GM18861 (cell line): ENCODE measurements at regions not wholly inside any gene's neighbourhood (a gene's known extent, or its start where the extent isn't known, plus 50 kb on each side); places are given as distances from the start of the nearest gene placed in this dataset.
"Not testable (repeated sequence)": the region's sequence is repeated elsewhere in the genome, so short reads cannot be mapped to it uniquely, and the experiment has no call there.

ENCODE experiments used
- ATAC-seq: cut with Tn5 transposase; IDR thresholded peaks from one replicate; pipeline ENCODE4 v1.9.1; 2021; ENCODE audit not compliant: unreplicated experiment

DNA sequence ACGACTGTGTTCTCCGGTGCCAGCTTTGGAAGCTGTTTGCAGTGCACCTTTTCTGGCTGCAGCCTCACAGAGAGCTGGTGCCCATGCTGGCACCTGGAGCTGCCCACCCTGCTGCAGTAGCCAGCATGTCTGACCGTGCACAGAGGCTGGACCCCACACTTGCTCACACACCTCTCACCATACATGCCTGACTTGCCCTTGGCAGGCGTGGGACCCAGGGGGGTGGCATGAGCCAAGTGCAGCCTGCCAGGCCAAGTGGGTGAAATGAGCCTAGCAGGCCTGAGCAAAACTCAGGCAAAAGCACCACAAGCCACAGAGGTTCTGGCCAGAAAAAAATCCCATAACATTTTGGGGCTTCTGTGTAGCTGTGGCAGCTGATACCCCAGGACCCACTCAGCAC, 258.8 kb downstream of the XPNPEP1 start:
- no peak for ATAC-seq

DNA sequence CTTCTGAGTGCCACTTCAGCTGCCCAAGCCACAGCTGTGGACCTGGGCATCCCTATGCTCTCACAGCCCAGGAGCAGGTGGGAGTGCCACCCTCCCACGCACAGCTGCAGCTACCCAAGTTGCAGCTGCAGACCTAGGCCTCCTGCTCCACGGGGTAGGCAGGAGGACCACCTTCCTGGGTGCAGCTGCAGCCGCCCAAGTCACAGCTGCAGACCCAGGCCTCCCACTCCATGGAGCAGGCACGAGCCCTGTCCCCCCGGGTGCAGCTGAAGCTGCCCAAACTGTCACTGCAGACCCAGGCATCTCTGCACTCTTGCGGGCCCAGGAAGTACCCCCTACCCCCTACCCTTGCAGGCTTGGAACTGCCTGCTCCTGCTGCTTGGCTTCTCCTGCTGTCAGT, 260.2 kb downstream of the XPNPEP1 start:
- ATAC-seq: no peak

DNA sequence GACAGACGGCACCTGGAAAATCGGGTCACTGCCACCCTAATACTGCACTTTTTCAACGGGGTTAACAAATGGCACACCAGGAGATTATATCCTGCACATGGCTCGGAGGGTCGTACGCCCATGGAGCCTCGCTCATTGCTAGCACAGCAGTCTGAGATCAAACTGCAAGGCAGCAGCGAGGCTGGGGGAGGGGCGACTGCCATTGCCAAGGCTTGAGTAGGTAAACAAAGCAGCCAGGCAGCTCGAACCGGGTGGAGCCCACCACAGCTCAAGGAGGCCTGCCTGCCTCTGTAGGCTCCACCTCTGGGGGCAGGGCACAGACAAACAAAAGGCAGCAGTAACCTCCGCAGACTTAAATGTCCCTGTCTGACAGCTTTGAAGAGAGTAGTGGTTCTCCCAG, 270.7 kb downstream of the XPNPEP1 start:
- ATAC-seq: not testable (repeated sequence)

DNA sequence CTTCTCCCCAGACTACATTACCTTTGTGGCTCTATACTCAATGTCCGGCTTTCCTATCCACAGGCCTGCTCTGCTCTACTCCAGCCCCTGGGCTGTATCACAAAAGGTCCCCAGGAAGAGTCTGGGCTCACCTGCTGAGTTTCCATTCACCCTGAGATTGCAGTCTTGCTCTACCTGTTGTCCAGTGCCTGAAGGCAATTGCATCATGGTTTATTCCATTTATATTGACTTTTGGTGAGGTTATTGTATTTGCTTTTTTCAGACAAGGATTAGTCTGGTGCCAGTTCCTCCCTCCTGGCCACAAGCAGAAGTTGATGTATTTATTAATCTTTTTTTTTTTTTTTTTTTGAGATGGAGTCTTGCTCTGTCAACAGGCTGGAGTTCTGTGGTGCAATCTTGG, 273.1 kb downstream of the XPNPEP1 start:
- no peak for ATAC-seq

DNA sequence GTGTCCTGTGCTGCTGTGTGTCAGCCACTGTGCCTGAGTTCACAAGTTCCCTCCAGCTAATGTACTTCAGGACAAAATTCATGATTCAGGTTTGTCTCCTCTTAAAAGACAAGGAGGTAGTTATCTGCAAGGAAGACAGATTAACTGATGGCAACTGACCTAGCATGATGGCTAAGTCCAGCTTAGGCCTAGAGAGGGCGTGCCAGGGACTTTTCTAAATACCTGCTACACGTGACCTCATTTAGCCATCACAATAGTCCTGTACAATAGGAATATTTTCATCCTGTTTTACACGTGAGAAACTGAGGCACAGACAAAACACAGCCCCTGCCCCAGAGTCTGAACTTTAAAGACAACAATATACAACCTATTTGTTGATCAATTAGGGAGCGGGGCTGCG, 275.7 kb downstream of the XPNPEP1 start:
- ATAC-seq: no peak

DNA sequence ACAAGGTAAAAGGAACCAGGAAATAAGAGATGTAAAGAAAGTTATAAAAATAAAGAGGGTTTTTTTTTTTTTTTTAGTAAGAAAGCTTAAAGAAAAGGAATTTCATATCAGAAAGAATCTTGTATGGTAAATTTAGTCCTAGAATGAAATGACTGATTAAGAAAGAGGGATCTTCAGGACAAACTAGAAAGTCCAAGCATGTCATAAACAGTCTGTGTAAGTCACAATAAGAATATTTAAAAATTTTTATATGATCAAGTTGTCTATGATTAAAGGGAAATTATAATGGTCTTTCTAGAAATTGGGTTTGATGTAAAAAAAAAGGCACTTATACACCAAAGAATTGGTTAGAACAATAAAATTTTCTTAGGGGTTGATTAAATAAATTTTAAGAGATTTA, 289.5 kb downstream of the XPNPEP1 start:
- ATAC-seq: no peak

DNA sequence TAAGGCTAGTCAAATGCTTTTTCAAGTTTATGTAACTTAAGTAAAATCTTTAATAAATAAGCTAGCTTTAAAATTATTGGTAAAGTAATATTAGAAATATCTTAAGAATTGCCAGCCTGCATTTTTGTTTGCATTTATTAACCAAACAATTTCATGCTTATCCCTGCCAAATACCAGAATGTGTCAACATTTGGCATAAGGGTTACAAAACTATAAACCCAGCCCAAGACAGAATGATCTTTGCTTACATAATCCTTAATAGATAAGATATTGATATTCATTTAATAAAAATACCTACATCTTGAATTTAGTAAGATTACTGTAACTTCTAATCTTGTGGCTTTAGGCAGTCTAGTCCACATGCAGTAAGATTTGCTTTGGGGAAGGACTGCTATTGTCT, 290.3 kb downstream of the XPNPEP1 start:
- ATAC-seq: not testable (repeated sequence)

DNA sequence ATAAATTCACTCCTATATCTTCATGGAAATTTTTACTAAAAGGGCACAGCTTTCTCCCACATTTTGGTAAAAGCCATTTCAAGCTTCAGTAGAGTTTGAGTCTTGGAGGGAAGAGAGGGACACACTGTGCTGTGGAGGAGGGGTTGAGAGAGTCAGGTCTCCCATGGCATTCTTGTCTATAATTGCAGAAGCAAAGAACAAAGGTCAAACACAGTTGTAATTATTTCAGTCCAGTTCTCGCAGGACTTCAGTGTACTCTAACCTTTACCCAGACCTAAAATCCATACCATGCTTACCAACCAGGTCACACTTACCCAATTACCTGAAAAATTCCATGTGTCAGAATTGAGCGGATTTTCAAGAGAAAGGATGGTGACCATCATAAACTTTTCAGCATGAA, 298.4 kb downstream of the XPNPEP1 start:
- ATAC-seq: no peak

DNA sequence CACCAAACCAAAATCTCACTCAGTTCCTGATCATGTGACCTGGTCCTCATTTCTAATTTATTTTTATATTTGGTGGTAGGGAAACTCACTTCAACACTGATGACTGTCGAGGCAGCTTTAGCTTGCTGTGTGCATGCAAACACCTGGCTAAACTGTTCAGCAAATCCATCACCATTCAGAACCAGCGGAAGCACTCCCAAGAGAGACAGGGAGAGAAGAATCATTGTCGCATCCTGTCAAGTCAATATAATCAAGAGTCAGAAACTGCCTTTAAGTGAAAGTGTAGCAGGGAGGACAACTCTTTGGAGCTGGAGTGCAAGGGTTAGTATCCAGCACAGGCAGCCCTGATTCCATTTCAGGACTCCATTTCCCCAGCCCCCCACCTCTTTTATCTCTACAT, 300.7 kb downstream of the XPNPEP1 start:
- ATAC-seq: no peak

DNA sequence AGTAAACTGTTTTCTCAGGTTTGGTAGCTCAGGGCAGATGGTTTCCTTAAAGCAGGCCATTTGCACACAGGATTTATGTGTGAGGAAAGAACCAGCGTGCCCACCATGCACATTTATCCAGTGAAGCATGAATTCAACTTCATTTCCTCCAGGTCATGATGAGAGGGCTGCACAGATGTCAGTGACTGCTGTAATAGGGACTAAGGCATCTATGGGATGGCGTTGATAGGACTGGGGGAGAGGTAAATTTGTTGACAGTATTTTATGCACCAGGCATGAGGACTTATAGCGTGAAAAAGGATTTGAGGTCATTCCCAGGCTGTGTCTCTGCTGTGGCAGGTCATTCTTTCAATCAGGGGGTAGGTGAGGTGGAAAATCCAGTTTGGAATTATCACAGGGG, 302.9 kb downstream of the XPNPEP1 start:
- ATAC-seq: no peak

DNA sequence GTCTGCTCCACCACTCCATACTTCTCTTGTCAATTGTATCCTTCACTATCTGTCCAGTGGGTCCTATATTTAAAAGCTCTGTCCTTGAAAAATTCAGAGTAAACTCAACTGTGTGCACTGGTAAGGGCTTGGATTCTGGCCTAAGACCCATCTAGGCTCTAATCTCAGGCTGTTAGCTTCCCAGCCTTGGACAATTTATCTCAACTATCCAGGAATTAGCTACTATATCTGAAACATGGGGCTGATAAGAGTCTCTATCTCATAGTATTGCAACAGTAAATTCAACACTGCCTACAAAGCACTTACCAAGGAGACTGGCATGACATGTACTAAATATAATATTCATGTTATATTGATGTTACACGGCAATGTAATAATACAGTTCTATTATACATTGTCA, 303.4 kb downstream of the XPNPEP1 start:
- ATAC-seq: no peak

DNA sequence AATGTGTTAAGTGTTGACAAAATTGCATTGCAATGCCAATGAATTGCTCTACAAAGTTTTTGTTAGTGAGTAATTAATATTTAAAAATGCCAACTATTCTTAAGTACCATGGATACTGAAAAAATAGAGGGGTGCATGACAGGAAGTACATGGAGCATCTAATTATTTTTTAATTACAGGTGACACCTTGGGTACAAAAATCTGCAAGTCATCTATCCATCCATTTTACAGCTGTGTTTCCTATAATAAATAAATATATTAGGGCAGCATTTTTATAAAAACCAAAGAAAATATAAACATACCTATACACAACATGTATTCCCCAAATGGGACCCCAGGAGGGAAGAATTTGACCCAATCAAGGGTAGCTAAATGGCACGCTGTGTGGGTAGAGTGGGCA, 304.6 kb downstream of the XPNPEP1 start:
- no peak for ATAC-seq

DNA sequence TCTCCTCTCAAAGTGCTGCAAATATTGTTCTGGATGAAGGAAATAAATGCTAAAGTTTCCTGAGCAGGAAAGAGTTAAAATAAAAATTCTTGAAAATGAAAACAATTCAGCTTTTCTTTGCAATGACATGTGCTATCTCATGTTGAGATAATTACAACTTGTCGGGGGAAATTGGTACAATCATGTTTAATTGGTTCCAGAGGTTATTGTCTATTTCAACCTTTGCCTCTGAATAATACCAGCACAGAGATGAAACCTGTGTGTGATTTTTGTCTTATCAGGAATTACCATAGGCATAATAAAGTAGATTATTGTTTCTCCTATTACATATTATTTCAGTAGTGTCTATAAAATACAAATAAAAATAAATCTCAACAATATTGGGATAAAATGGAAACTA, 305.0 kb downstream of the XPNPEP1 start:
- ATAC-seq: no peak

DNA sequence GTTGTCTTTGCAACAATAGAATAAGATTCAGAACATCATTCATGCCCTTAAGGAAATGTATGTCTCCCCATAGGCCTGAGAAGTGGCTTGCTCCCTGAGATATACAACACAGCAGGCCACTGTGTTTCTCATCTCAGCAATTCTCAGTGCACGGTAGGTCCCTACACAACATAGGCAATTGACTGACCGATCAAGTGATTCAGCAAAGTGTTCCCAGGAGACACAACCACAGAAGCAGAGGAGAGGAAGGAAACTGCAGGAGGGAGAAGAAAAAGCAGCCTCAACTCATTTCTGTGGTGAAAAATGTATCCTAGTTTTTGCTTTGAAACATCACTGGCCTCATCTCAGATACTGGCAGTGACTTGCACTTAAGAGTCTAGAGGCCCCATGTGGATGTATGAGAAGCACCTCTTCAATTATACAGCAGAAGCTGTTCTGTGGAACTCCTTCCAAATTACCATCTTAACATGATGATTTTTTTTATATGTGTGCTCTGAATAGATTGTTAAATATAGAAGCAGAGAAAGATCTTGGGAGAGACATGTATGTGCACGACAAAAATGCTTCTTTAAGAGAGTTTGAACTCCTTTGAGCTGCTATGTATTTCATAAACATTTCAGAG, 306.8 kb downstream of the XPNPEP1 start:
- ATAC-seq: no peak

DNA sequence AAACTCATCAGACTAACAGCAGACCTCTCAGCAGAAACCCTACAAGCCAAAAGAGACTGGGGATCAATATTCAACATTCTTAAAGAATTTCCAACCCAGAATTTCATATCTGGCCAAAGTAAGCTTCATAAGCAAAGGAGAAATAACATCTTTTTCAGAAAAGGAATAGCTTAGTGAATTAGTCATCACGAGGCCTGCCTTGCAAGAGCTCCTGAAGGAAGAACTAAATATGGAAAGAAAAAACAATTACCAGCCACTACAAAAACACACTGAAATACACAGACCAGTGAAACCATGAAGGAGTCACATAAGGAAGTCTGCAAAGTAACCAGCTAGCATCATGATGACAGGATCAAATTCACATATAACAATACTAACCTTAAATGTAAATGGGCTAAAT, 328.0 kb downstream of the XPNPEP1 start:
- not testable (repeated sequence) for ATAC-seq

DNA sequence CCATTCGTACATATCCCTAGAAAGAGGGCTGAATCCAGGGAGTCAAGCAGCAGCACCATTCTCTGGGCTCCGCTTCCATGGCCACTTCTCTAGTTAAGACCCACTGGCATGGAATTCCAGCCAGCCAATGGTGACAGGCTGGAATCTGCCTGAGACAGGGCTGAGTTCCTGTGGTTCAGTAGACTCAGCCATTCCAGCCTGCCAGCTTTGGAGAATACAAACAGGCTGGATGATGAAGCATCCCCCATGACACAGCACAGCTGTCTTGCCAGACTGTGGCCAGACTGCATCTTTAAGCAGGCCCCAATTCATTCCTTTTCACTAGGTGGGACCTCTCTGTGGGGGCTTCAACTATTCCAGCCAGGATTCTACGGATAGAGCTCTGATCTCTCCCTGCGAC, 329.6 kb downstream of the XPNPEP1 start:
- ATAC-seq: no peak

DNA sequence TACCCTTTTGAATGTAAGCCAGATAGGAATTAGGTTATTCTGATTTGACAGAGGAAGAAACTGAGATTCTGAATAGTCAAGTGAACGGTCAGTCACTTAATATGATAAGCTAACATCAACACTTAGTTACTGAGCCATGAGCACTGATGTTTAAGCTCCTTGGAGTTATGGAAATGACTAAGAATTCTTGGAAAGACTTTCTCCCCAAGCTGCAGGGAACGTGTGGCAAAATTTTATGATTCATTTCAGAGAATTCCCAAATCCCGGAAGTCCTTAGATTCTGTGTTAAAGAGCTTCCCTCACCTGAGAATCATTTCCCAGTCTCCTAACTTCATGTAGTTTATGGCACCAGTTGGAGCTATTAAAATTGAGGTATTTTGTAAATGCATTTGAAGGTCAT, 330.9 kb downstream of the XPNPEP1 start:
- no peak for ATAC-seq

DNA sequence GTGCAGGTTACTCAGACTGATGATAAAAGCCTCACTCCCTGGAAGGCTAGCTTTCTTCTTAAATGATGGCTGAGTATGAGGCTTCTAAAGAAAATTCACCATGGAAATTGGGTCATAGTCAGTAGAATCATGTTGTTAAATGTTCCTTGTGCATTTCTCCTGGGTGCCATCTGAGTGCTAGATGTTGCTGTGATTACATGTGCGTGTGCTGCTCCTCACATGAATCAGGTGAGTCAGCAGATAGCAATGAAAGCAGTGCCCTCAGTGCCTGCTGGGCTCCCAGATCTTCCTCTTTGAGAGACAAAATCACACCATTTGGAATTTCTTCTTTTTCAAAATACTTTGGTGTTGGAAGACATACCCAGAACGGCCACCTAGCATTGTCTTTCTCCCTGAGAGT, 331.7 kb downstream of the XPNPEP1 start:
- no peak for ATAC-seq

DNA sequence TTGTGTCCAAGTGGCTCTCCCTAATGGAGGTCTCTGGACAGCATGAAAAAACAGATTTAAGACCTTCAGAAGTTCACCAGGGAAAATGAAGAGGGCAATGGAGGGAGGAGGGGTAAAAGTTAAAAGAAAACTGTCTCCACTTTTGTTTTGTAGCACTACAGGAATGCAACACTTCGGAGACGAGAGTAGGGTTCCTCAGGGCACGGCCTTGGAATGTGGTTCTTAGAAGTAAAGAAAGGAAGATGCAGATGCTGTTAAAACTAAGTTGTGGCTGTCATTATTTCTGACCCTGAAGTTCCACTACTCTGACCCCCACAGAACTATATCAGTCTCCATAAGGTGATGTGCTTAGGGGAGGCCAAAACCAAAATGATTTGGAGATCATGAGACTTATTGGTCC, 335.1 kb downstream of the XPNPEP1 start:
- ATAC-seq: no peak

DNA sequence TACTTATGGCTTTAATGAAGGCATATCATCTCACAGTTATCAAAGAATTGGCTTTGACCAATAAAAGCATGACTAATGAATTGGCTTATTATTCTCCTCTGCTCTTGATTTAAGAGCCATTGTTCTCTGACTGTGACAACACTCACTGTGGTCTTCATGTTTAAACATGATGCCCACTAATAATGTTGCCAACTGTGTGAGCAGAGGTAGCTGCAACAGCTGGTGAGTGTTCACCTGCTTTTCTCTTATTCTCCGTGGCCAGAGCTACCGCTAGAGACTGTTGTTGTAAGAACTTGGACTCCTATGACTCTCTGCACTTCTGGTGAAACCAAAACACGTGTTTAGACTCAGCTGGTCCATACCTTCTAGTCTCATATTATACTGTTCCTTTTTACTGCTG, 335.9 kb downstream of the XPNPEP1 start:
- ATAC-seq: no peak

DNA sequence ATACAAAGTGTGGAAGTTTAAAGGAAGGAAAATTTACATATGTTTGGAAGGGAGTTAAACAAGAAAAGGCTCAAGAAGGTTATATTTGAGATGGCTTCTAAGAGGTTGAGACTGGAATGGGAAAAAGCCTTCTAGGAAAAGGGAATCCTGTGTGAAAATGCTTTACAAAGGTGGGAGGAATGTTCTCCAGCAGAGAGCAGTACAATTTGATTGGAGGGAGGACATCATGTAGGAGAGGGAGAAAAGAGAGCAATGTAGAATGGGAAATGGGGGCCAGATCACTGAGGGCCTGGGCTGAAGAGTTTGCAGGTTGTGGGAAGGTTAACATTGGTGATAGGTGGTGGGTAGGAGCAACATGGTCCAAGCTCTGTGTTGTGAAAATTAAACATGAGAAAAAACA, 366.9 kb downstream of the XPNPEP1 start:
- no peak for ATAC-seq

DNA sequence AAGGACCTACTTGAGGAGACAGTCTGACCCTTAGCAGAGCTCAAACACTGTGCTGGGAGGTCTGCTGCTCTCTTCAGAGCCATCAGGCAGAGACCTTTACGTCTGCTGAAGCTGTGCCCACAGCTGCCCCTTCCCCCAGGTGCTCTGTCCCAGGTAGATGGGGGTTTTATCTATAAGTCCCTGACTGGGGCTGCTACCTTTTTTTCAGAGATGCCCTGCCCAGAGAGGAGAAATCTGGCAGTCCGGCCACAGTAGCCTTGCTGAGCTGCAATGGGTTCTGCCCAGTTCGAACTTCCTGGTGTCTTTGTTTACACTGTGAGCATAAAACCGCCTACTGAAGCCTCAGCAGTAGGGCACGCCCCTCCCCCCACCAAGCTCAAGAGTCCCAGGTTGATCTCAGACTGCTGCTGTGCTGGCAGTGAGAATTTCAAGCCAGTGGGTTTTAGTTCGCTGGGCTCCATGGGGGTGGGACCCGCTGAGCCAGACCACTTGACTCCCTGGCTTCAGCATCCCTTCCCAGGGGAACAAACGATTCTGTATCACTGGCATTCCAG, 381.2 kb downstream of the XPNPEP1 start:
- not testable (repeated sequence) for ATAC-seq

DNA sequence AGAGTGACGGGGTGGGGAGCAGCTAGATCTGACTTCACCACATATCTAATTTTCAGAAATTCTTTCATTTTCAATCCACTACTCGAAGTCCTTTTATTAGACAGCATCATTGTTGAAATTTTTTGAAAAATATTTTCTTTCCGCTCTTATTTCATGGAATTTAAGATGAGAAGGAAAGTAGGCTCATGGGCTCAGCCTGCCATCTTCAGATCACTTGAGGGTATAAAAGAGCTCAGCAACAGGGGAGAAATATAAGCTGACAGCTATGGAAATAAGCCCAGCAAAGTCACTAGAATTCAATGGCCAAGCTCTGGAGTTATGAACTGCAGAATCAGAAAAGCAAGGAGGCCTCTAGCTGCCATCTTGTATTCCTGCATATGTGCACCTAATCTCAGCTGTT, 389.1 kb downstream of the XPNPEP1 start:
- ATAC-seq: no peak
